ENCODE measurements at regions not wholly inside any gene's neighbourhood (a gene's known extent, or its start where the extent isn't known, plus 50 kb on each side); places are given as distances from the start of the nearest gene placed in this dataset.

DNA sequence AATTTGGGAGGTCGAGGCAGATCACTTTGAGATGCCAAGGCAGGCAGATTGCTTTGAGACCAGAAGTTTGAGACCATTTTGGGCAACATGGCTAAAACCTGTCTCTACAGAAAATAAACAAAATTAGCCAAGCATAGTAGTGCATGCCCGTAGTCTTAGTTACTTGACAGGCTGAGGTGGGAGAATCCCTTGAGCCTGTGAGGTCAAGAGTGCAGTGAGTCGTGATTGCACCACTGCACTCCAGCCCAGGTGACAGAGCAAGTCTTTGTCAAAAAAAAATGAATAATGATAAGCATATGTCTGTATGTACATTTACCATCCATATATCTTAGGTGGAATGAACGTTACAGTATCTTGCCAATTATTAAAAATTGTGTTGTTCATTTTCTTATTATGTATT lies 2447.7 kb downstream of the PCDH9 start:
- CTCF ChIA-PET, result no interaction called here
- DNase-seq (ENCODE audit: extremely low spot score), result no peak
- POLR2A ChIA-PET, result no interaction called here
- no peak for TF ChIP-seq CTCF (IDR thresholded peaks at IDR 0.05; ENCODE audit: control extremely low read depth, extremely low read depth, low read depth, missing control alignments)

DNA sequence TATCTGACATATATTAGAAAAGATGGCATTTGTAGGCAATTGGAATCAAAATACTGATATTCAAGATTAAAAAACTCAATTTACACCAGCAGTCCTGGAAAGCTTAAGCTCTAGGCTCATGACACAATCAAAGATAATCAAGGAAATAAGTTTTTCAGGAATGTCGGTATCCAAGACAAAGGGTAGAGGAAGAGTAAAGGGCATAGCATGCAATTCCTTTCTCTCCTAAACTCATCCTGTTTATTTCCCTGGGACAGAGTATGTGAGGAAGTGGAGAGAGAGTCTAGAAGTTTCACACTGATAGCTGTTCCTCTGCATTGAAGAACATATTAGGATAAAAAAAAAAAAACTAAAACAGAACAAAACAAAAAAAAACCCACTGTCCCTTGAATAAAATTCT lies 2452.1 kb downstream of the PCDH9 start:
- TF ChIP-seq CTCF (IDR thresholded peaks at IDR 0.05; ENCODE audit: control extremely low read depth, extremely low read depth, low read depth, missing control alignments), result no peak
- ChIA-PET CTCF (no interaction called here), POLR2A (no interaction called here)
- no peak for DNase-seq (ENCODE audit: extremely low spot score)

GRCh38 chr13:64774915-64775314 lies 2455.2 kb downstream of the PCDH9 start:
- POLR2A ChIA-PET, result no interaction called here

GRCh38 chr13:64770743-64771142 lies 2459.4 kb downstream of the PCDH9 start:
- TF ChIP-seq CTCF (IDR thresholded peaks at IDR 0.05; ENCODE audit: control extremely low read depth, extremely low read depth, low read depth, missing control alignments), result no peak
- POLR2A ChIA-PET, result no interaction called here
- CTCF ChIA-PET, result interaction anchor here (2.7 kb wide), 1 partner anchor 19 kb away, joined by 9 read pairs; no protein-coding TSS in a partner anchor
- no peak for DNase-seq (ENCODE audit: extremely low spot score)

More at GRCh38 chr13:64774915-64775314, 2455.2 kb downstream of the PCDH9 start:
- TF ChIP-seq CTCF (IDR thresholded peaks at IDR 0.05; ENCODE audit: control extremely low read depth, extremely low read depth, low read depth, missing control alignments), result no peak
- DNase-seq (ENCODE audit: extremely low spot score), result no peak
- CTCF ChIA-PET, result no interaction called here

- DNase-seq (ENCODE audit: extremely low spot score), result no peak
- POLR2A ChIA-PET, result no interaction called here
- no peak for TF ChIP-seq CTCF (IDR thresholded peaks at IDR 0.05; ENCODE audit: control extremely low read depth, extremely low read depth, low read depth, missing control alignments)
- CTCF ChIA-PET, result interaction anchor here (2.7 kb wide), 1 partner anchor 11 kb away, joined by 9 read pairs; no protein-coding TSS in a partner anchor
Observed at GRCh38 chr13:64767054-64767453, 2463.1 kb downstream of the PCDH9 start.

DNA sequence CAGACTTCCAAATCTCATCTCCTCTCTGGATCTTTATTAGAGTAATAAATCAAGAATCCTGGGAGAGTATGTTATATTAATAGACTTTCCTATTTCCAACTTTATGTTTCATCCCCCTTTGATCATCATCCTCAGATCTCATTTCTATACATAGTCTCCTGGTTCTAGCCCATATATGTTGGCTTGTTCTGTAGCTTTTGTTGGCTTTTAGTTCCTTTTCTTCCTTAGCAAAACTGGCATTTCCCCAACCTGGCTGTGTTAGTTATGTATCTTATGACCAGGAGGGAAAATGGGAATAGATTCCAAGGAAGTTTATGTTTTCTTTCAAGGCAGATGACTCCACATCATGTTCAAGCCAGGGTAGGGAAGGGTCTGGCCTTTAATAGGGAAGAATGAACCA lies 2464.5 kb downstream of the PCDH9 start:
- TF ChIP-seq CTCF (IDR thresholded peaks at IDR 0.05; ENCODE audit: control extremely low read depth, extremely low read depth, low read depth, missing control alignments), result no peak
- no peak for DNase-seq (ENCODE audit: extremely low spot score)
- POLR2A ChIA-PET, result no interaction called here
- CTCF ChIA-PET, result interaction anchor here (2.7 kb wide), 1 partner anchor 10 kb away, joined by 9 read pairs; no protein-coding TSS in a partner anchor
